HuH-7 (cell line): ENCODE measurements at regions not wholly inside any gene's neighbourhood (a gene's known extent, or its start where the extent isn't known, plus 50 kb on each side); places are given as distances from the start of the nearest gene placed in this dataset.
"Not testable (repeated sequence)": the region's sequence is repeated elsewhere in the genome, so short reads cannot be mapped to it uniquely, and the experiment has no call there.

ENCODE experiments used
- DNase-seq: peaks from one replicate; pipeline ENCODE4 v3.0.0; 2011; ENCODE audit warnings: low spot score

- no peak for DNase-seq
These were observed 72.2 kb downstream of the SERINC2 start for GRCh38 chr1:31485166-31485565.

DNA sequence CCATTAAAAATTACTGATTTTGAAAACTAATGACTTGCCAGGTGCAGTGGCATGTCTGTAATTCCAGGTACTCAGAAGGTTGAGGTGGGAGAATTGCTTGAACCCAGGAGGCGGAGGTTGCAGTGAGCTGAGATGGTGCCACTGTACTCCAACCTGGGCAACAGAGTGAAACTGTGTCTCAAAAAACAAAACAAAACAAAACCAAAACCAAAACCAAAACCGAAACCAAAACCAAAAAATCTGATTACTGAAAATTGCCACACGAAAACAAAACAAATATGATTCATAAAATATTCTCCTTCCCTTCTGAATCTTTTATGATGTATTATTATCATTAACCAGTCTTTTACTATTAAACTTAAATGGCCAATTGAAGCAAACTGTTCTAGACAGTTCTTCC lies 74.1 kb downstream of the SERINC2 start:
- no peak for DNase-seq

- no peak for DNase-seq
These were observed 74.8 kb downstream of the SERINC2 start for GRCh38 chr1:31487721-31488293.

DNA sequence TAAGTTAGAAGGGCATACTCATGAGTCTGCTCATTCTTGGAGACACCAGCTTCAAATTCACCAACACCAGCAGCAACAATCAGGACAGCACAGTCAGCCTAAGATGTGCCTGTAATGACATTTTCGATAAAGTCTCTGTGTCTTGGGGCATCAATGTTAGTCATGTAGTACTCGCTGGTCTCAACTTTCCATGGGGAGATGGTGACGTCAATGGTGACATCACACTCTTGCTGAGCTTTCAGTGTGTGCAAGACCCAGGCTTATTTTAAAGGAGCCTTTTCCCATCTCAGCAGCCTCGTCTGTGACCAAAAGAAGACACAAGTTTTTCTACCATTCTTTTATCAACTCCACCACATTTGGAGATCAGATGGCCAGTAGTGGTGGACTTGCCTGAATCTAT lies 75.5 kb downstream of the SERINC2 start:
- DNase-seq, result no peak

GRCh38 chr1:31489575-31489974 lies 76.6 kb downstream of the SERINC2 start:
- DNase-seq, result not testable (repeated sequence)

DNA sequence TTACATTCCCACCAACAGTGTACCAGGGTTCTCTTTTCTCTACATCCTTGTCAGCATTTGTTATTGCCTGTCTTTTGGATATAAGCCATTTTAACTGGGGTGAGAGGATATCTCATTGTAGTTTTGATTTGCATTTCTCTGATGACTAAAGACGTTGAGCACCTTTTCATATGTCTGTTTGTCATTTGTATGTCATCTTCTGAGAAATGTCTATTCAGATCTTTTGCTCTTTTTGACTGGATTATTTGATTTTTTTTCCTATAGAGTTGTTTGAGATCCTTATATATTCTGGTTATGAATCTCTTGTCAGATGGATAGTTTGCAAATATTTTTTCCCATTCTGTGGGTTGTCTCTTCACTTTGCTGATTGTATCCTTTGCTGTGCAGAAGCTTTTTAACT lies 77.6 kb downstream of the SERINC2 start:
- DNase-seq, result not testable (repeated sequence)

- not testable (repeated sequence) for DNase-seq
These were observed 81.0 kb upstream of the TINAGL1 start for GRCh38 chr1:31495351-31495750.

- not testable (repeated sequence) for DNase-seq
These were observed 80.5 kb upstream of the TINAGL1 start for GRCh38 chr1:31495770-31496169.

DNA sequence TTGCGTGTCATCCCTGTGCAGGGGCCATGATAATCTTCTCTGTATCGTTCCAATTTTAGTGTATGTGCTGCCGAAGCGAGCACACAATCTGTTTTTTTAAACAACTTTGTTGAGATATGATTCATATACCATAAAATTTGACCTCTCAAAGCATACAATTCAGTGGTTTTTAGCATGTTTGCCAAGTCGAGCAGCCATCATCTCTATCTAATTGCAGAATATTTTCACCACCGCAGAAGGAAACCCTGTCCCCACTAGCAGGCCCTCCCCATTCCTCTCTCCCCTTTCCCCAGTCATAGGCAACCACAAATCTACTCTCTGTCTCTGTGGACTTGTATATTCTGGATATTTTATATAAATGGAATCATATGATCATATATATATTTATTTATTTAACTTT lies 78.7 kb upstream of the TINAGL1 start:
- DNase-seq, result no peak

DNA sequence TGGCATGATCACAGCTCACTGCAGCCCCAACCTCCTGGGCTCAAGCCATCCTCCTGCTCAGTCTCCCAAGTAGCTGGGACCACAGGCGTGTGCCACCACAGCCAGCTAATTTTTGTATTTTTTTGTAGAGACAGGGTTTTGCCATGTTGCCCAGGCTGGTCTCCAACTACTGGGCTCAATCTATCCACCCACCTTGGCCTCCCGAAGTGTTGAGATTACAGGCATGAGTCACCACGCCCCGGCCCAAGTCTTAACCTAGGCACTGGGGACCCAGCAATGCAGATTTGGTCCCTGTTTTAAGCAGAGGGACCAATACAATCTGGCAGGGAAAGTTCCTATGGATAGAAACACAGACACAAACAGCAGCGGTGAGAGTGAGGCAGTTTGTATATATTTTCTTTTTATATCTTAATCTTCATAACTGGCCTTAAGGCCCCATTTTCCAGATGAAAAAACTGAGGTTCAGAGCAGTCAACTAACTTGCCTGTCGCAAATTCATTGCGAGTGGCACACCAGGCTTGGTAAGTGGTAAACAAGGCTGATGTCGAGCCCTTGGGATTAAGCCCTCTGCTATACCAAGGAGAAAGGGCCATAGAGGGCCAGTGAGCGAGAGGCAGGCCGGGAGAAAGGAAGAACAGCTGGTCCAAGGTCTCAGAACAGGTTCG lies 77.8 kb upstream of the TINAGL1 start:
- DNase-seq, result no peak

DNA sequence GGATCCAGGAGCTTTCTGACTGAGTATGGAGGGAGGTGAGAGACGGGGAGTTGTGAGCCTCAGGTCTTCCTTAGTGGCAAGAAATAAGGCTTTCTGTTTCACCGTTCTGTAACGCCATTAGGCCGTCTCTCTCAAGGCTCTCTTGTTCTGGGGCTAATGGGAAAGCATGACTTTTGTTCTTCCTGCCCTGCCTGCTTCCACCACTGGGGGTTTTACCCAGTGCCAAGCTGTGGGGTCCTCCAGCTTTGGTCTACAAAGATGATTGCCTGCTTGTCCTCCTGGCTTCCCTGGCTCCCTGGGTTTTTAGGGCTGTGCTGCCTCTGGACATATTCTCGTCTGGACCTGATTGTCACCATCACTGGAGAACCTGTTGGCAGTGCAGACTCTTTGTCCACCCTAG lies 74.8 kb upstream of the TINAGL1 start:
- no peak for DNase-seq

DNA sequence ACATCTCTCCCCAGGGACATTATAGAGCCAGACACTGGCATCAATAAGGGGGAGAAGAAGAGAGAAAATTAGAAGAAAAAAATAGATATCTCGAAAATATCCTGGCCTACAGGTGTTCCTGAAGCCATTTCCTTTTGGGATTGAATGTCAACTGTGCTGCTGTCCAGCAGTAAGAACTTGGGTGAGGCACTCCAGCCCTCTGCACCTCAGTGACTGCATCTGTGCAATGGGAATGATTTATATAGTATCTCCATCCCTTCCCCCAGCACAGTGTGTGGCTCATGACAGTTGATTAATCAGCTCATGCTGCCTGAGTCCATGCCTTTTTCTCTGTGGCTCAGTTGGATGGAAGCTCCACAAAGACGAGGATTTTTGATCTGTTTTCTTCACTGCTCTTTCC lies 74.1 kb upstream of the TINAGL1 start:
- no peak for DNase-seq

- DNase-seq, result no peak
These were observed 73.3 kb upstream of the TINAGL1 start for GRCh38 chr1:31502926-31503511.

DNA sequence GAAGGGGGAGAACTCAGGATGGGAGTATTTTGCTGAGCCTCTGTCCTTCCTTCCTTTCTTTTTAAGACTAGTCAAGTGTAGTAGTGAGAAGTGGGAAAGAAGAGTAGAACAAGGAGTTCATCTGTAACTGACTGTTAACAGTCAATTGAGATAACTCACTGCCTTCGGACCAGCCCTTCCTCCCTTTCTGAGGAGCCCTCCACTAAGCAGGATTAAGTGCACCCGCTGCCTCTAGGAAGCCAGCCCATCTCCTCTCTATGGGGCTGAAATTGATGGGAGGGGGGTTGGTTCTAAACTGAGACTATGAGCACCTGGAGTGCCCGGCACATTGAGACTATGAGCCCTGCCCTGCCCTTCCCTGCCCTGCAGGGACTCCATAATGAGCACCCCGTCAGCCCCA lies 72.7 kb upstream of the TINAGL1 start:
- no peak for DNase-seq

GRCh38 chr1:31504001-31504400 lies 72.3 kb upstream of the TINAGL1 start:
- DNase-seq, result no peak

- no peak for DNase-seq
These were observed 70.3 kb upstream of the TINAGL1 start for GRCh38 chr1:31505911-31506497.

- no peak for DNase-seq
These were observed 69.1 kb upstream of the TINAGL1 start for GRCh38 chr1:31507221-31507620.

GRCh38 chr1:31507676-31508530 lies 68.4 kb upstream of the TINAGL1 start:
- DNase-seq, result peak; percentile 42

GRCh38 chr1:31509124-31510072 lies 66.9 kb upstream of the TINAGL1 start:
- DNase-seq, result peak; percentile 87

GRCh38 chr1:31510304-31510703 lies 66.0 kb upstream of the TINAGL1 start:
- DNase-seq, result no peak
